GM12878 (cell line): ENCODE measurements at regions not wholly inside any gene's neighbourhood (a gene's known extent, or its start where the extent isn't known, plus 50 kb on each side); places are given as distances from the start of the nearest gene placed in this dataset.

Source experiments
- ATAC-seq: fragments of 200-7000 bp; cut with Tn5 transposase; 3 replicates; pipeline ENCODE4 v1.9.1; 2020; ENCODE audit warnings: mild to moderate bottlenecking, moderate library complexity
- BruUV-seq: library from RNA; stranded (reverse); fragments of 400-500 nt; replicated peaks from 2 replicates; lab custom pipeline; 2021; lab: Mats Ljungman, UMichigan
- CTCF ChIA-PET: fragments of 300-600 bp; sonication (Branson Sonifier 250); formaldehyde crosslinking; extraction: SDS; loops from one replicate; lab custom pipeline; 2021; ENCODE audit warnings: inconsistent platforms; lab: Yijun Ruan, JAX
- POLR2A ChIA-PET: fragments of 350-600 bp; formaldehyde crosslinking; extraction: SDS; loops from one replicate; lab custom pipeline; 2021; ENCODE audit warnings: inconsistent platforms; lab: Charles Lee
- RAD21 ChIA-PET: fragments of 300-600 bp; sonication (Branson Sonifier 250); formaldehyde crosslinking; loops from one replicate; lab custom pipeline; 2023; ENCODE audit warnings: antibody characterized with exemption; ENCODE audit not compliant: unreplicated experiment; lab: Charles Lee
- SMC1A ChIA-PET: fragments of 300-600 bp; sonication (Branson Sonifier 250); formaldehyde crosslinking; loops from one replicate; lab custom pipeline; 2023; ENCODE audit not compliant: unreplicated experiment, uncharacterized antibody; lab: Charles Lee
- DNase-seq: peaks from one replicate; pipeline ENCODE4 v3.0.0-alpha.2; 2011; ENCODE audit warnings: low read depth, low spot score
- FAIRE-seq: peaks from 3 replicates; lab custom pipeline; 2011; peaks lifted over from hg19 to GRCh38; lab: Jason Lieb, UNC
- H2AFZ ChIP-seq: 2 replicates; pipeline ENCODE4 v1.6.0; 2011; ENCODE audit warnings: low read depth, low read length, control low read depth; ENCODE audit not compliant: control insufficient read depth
- H3K27ac ChIP-seq: 2 replicates; pipeline ENCODE4 v1.5.1; 2011; ENCODE audit warnings: control low read depth; ENCODE audit not compliant: control insufficient read depth, insufficient read depth
- H3K27me3 ChIP-seq, 2 experiments: replicated peaks in 1 of 2; 2 replicates each; pipeline versions ENCODE4 v1.6.0 to v1.6.1; 2011; ENCODE audit warnings: low read length in 1 of 2; ENCODE audit not compliant: control insufficient read depth in 2 of 2, insufficient read depth in 2 of 2
- H3K36me3 ChIP-seq, 2 experiments: 2 replicates each; pipeline ENCODE4 v1.5.1; 2011; ENCODE audit warnings: low read length in 1 of 2; ENCODE audit not compliant: control insufficient read depth in 2 of 2, insufficient read depth in 2 of 2
- H3K4me1 ChIP-seq: 2 replicates; pipeline ENCODE4 v1.6.1; 2011; ENCODE audit warnings: mild to moderate bottlenecking, low read length, moderate library complexity, mixed read lengths; ENCODE audit not compliant: control insufficient read depth, insufficient read depth
- H3K4me2 ChIP-seq: 2 replicates; pipeline ENCODE4 v1.6.0; 2011; ENCODE audit warnings: control low read depth; ENCODE audit not compliant: control insufficient read depth, insufficient read depth
- H3K4me3 ChIP-seq: fragments of 200-600 bp; sonication (generic); 2 replicates; pipeline ENCODE4 v1.5.1; 2016
- H3K79me2 ChIP-seq: 2 replicates; pipeline ENCODE4 v1.6.0; 2011; ENCODE audit warnings: low read length; ENCODE audit not compliant: control insufficient read depth, insufficient read depth
- H3K9ac ChIP-seq: 2 replicates; pipeline ENCODE4 v1.8.0; 2011; ENCODE audit warnings: low read length, control low read depth, mixed read lengths; ENCODE audit not compliant: control insufficient read depth, insufficient read depth
- H3K9me3 ChIP-seq: replicated peaks from 3 replicates; pipeline ENCODE4 v1.5.1; 2011; ENCODE audit warnings: mild to moderate bottlenecking, low read length; ENCODE audit not compliant: control insufficient read depth, insufficient read depth
- H4K20me1 ChIP-seq: 2 replicates; pipeline ENCODE4 v1.6.0; 2011; ENCODE audit not compliant: control insufficient read depth, insufficient read depth
- MEF2A ChIP-seq: IDR thresholded peaks from 2 replicates; pipeline ENCODE4 v1.6.1; 2011; ENCODE audit warnings: low read depth, mild to moderate bottlenecking, low read length, moderate library complexity; ENCODE audit not compliant: insufficient read depth
- MEF2B ChIP-seq: fragments of 450-650 bp; IDR thresholded peaks from 2 replicates; pipeline ENCODE4 v1.6.1; 2018; ENCODE audit warnings: mild to moderate bottlenecking, moderate library complexity; ENCODE audit not compliant: partially characterized antibody, poor library complexity, severe bottlenecking
- NR2F1 ChIP-seq: fragments of 450-650 bp; conservative IDR thresholded peaks from 2 replicates; pipeline ENCODE4 v1.6.1; 2017; ENCODE audit warnings: mild to moderate bottlenecking
- WGBS: methylation state at CpG from one replicate; pipeline ENCODE4 v1.1.6; 2016; ENCODE audit warnings: low lambda C conversion rate; ENCODE audit not compliant: insufficient replicate concordance, insufficient coverage; ENCODE audit errors: missing lambda C conversion rate; 5-methylcytosine and 5-hydroxymethylcytosine counted together
- in situ Hi-C: fragments of 300-500 bp; cut with MboI; formaldehyde crosslinking; loops from 9 replicates; pipeline ENCODE4 v1.14.3; 2018; ENCODE audit warnings: mixed read lengths
- intact Hi-C: fragments of 100-400 bp; cut with micrococcal nuclease; formaldehyde crosslinking; loops from one replicate; pipeline ENCODE4 v1.14.2; 2022; ENCODE audit not compliant: unreplicated experiment
- TF ChIP-seq, protein P1 (sequence below): fragments of 450-650 bp; IDR thresholded peaks from 2 replicates; pipeline ENCODE4 v1.6.1; 2018; ENCODE audit warnings: borderline replicate concordance, mild to moderate bottlenecking; ENCODE audit not compliant: partially characterized antibody
- TF ChIP-seq, protein P2 (sequence below): fragments of 150-350 bp; IDR thresholded peaks from 2 replicates; pipeline ENCODE4 v1.6.1; 2016; ENCODE audit warnings: low read depth, low read length
- TF ChIP-seq, protein P3 (sequence below): IDR thresholded peaks from 2 replicates; pipeline ENCODE4 v1.6.1; 2012; ENCODE audit warnings: improper control_type of control experiment, low read depth, low read length; ENCODE audit not compliant: insufficient replicate concordance
- TF ChIP-seq, protein P4 (sequence below): IDR thresholded peaks from 2 replicates; pipeline ENCODE4 v1.6.1; 2011; ENCODE audit warnings: mild to moderate bottlenecking, low read depth, low read length, moderate library complexity; ENCODE audit not compliant: insufficient replicate concordance

DNA sequence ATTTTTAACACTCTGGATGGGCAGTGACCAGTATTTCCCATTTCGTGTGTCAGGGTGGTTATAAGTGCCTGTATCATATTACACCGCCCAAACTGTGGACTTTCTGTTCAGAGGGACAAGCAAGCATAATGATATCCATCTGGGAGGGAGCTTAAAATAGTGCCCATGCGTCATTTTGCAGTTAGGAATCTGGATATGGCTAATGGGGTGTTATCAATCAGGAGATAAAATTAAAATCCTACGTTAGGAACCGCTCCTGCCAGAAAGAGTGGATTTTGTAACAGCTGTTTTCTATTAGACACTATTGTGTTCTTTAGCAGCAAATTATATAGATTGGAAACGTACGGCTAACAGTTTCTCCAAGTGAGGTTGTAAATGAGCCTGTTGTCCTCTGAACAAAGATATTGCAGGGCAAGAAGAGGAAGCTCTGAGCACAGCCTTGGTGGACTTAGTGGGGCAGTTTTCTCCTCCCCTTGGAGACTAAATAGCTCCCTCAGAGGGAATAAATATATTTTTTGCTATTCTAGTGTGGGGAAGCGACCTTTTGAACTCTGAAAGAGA, 160.4 kb downstream of the SPATA31D1 start (continued):
- TF ChIP-seq, protein P1, sequence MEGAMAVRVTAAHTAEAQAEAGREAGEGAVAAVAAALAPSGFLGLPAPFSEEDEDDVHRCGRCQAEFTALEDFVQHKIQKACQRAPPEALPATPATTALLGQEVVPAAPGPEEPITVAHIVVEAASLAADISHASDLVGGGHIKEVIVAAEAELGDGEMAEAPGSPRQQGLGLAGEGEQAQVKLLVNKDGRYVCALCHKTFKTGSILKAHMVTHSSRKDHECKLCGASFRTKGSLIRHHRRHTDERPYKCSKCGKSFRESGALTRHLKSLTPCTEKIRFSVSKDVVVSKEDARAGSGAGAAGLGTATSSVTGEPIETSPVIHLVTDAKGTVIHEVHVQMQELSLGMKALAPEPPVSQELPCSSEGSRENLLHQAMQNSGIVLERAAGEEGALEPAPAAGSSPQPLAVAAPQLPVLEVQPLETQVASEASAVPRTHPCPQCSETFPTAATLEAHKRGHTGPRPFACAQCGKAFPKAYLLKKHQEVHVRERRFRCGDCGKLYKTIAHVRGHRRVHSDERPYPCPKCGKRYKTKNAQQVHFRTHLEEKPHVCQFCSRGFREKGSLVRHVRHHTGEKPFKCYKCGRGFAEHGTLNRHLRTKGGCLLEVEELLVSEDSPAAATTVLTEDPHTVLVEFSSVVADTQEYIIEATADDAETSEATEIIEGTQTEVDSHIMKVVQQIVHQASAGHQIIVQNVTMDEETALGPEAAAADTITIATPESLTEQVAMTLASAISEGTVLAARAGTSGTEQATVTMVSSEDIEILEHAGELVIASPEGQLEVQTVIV, result no peak
- TF ChIP-seq, protein P2, sequence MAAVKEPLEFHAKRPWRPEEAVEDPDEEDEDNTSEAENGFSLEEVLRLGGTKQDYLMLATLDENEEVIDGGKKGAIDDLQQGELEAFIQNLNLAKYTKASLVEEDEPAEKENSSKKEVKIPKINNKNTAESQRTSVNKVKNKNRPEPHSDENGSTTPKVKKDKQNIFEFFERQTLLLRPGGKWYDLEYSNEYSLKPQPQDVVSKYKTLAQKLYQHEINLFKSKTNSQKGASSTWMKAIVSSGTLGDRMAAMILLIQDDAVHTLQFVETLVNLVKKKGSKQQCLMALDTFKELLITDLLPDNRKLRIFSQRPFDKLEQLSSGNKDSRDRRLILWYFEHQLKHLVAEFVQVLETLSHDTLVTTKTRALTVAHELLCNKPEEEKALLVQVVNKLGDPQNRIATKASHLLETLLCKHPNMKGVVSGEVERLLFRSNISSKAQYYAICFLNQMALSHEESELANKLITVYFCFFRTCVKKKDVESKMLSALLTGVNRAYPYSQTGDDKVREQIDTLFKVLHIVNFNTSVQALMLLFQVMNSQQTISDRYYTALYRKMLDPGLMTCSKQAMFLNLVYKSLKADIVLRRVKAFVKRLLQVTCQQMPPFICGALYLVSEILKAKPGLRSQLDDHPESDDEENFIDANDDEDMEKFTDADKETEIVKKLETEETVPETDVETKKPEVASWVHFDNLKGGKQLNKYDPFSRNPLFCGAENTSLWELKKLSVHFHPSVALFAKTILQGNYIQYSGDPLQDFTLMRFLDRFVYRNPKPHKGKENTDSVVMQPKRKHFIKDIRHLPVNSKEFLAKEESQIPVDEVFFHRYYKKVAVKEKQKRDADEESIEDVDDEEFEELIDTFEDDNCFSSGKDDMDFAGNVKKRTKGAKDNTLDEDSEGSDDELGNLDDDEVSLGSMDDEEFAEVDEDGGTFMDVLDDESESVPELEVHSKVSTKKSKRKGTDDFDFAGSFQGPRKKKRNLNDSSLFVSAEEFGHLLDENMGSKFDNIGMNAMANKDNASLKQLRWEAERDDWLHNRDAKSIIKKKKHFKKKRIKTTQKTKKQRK, result no peak
- TF ChIP-seq MEF2B, result no peak

DNA sequence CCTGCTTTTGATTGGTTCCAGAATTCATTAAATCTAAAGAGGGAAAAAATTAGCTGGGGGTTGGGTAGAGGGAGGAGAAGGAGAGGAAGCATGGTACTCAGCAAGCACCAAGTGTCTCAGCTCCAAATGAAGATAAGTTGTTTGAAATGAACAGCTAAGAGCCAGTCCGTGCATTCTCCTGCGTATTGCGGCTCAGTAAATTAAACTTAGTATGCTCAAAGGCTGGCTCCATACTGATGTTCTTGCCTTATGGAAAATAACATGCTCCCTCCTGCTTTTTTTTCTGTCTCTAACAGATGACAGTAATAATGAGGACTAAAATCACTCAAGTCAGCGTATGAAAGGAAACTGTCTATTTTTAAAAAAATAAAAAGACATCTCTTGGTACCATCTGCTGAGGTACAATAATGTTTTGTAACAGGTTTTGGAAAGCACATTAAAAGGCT, 161.0 kb downstream of the SPATA31D1 start:
- Histone ChIP-seq H3K9me3 (no peaks in the 10 kb centered on the region), H3K9ac (no peak overlapping the region), H3K36me3 (no peaks in the 10 kb centered on the region), H3K27me3 (no peaks in the 10 kb centered on the region), H3K79me2 (no peaks in the 10 kb centered on the region), H4K20me1 (no peaks in the 10 kb centered on the region), H3K27ac (no peak overlapping the region), H3K4me1 (no peaks in the 10 kb centered on the region), H3K4me3 (no peak overlapping the region), H3K4me2 (no peak overlapping the region), H2AFZ (no peak overlapping the region)
- FAIRE-seq, result no peak
- intact Hi-C loops, result no loop called here
- no peak for ATAC-seq
- POLR2A ChIA-PET, result no interaction called here
- CTCF ChIA-PET, result no interaction called here
- no peak for DNase-seq
- RAD21 ChIA-PET, result no interaction called here
- WGBS, result 79% methylated on average over 2 of the region's 4 CpGs
- BruUV-seq, result no TSS peak
- in situ Hi-C loops, result no loop called here
- SMC1A ChIA-PET, result interaction anchor here (0.7 kb wide), 1 partner anchor 34 kb away, joined by 3 read pairs; no protein-coding TSS in a partner anchor
- no peak for TF ChIP-seq NR2F1
- TF ChIP-seq MEF2A, result no peak
- TF ChIP-seq, protein P3, sequence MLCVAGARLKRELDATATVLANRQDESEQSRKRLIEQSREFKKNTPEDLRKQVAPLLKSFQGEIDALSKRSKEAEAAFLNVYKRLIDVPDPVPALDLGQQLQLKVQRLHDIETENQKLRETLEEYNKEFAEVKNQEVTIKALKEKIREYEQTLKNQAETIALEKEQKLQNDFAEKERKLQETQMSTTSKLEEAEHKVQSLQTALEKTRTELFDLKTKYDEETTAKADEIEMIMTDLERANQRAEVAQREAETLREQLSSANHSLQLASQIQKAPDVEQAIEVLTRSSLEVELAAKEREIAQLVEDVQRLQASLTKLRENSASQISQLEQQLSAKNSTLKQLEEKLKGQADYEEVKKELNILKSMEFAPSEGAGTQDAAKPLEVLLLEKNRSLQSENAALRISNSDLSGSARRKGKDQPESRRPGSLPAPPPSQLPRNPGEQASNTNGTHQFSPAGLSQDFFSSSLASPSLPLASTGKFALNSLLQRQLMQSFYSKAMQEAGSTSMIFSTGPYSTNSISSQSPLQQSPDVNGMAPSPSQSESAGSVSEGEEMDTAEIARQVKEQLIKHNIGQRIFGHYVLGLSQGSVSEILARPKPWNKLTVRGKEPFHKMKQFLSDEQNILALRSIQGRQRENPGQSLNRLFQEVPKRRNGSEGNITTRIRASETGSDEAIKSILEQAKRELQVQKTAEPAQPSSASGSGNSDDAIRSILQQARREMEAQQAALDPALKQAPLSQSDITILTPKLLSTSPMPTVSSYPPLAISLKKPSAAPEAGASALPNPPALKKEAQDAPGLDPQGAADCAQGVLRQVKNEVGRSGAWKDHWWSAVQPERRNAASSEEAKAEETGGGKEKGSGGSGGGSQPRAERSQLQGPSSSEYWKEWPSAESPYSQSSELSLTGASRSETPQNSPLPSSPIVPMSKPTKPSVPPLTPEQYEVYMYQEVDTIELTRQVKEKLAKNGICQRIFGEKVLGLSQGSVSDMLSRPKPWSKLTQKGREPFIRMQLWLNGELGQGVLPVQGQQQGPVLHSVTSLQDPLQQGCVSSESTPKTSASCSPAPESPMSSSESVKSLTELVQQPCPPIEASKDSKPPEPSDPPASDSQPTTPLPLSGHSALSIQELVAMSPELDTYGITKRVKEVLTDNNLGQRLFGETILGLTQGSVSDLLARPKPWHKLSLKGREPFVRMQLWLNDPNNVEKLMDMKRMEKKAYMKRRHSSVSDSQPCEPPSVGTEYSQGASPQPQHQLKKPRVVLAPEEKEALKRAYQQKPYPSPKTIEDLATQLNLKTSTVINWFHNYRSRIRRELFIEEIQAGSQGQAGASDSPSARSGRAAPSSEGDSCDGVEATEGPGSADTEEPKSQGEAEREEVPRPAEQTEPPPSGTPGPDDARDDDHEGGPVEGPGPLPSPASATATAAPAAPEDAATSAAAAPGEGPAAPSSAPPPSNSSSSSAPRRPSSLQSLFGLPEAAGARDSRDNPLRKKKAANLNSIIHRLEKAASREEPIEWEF, result no peak
- TF ChIP-seq, protein P4, sequence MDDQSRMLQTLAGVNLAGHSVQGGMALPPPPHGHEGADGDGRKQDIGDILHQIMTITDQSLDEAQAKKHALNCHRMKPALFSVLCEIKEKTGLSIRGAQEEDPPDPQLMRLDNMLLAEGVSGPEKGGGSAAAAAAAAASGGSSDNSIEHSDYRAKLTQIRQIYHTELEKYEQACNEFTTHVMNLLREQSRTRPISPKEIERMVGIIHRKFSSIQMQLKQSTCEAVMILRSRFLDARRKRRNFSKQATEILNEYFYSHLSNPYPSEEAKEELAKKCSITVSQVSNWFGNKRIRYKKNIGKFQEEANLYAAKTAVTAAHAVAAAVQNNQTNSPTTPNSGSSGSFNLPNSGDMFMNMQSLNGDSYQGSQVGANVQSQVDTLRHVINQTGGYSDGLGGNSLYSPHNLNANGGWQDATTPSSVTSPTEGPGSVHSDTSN, result no peak
